WI38 (cell line): ENCODE measurements at regions not wholly inside any gene's neighbourhood (a gene's known extent, or its start where the extent isn't known, plus 50 kb on each side); places are given as distances from the start of the nearest gene placed in this dataset.

Experiments used
- H3K4me3 ChIP-seq: 2 replicates; pipeline ENCODE4 v1.5.1; 2011; ENCODE audit warnings: low read depth, mild to moderate bottlenecking, control low read depth, low read length
- TF ChIP-seq, protein P1 (sequence below): IDR thresholded peaks from 2 replicates; pipeline ENCODE4 v1.5.1; 2012; ENCODE audit warnings: low read depth, mild to moderate bottlenecking, control low read depth, low read length

DNA sequence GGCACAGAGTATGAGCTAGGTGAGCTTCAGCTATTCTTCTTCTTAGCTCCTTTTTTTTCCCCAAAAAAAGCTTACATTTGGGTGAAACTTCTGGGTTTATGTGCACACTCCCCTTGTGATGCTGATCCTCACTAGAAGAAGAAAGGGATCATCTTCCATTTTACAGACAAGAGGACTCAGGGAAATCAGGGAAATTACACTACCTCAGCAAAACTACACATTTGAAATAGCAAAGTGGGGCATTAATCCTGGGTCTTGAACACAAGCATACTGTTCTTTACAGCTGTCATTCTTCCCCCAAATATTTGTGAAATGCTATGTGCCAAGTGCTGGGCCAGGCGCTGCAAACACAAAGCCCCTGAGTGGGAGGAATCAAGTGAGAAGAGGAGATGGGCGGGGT, 68.6 kb upstream of the NFIL3 start:
- TF ChIP-seq, protein P1, sequence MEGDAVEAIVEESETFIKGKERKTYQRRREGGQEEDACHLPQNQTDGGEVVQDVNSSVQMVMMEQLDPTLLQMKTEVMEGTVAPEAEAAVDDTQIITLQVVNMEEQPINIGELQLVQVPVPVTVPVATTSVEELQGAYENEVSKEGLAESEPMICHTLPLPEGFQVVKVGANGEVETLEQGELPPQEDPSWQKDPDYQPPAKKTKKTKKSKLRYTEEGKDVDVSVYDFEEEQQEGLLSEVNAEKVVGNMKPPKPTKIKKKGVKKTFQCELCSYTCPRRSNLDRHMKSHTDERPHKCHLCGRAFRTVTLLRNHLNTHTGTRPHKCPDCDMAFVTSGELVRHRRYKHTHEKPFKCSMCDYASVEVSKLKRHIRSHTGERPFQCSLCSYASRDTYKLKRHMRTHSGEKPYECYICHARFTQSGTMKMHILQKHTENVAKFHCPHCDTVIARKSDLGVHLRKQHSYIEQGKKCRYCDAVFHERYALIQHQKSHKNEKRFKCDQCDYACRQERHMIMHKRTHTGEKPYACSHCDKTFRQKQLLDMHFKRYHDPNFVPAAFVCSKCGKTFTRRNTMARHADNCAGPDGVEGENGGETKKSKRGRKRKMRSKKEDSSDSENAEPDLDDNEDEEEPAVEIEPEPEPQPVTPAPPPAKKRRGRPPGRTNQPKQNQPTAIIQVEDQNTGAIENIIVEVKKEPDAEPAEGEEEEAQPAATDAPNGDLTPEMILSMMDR: no peak
- no peak overlapping the region for H3K4me3 ChIP-seq

DNA sequence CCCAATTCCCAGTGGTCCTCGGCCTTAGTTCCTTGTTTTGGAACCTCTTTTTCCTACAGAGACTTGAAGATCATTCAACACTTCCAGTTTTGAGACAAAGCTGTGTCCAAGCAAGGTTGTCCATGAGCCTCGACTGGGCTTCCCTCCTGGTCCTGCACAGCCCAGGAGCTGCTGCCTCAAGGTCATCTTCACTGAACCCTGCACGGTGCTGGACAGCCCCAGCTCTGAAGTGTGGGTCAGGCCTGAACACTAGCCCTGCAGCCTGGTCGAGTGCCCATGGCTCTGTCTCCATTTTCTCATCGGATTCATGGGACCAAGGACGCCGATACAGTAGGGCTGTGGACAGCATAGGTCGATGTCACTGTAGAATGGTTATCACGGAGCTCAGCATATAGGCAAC, 68.0 kb upstream of the NFIL3 start:
- TF ChIP-seq, protein P1: no peak
- H3K4me3 ChIP-seq: no peak overlapping the region

DNA sequence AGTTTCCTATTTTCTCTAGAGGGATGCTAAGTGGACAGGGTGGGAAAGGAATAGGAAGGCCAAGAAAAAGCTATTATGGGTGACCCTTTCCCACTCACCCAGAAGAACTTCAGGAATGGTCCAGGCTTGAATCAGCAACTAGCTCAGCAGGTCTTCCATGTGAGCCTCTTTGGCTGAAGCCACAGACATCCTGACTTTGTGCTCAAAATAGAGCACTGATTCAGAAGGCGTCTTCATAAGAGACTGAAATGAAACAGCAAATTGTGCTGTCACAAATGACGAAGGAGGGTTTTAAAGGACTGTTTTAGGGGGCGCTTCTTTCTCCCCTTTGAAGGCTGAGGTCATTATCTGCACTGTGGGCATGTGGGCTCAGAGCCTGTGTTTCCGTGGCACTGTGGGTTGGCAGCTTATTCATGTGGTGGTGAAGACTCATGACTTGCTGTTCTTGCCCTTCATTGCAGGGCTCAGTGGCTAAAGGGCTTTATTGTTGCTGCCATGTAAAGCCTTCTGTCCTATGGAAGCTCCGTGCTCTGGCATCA, 65.8 kb upstream of the NFIL3 start:
- no peak overlapping the region for H3K4me3 ChIP-seq
- TF ChIP-seq, protein P1: no peak

DNA sequence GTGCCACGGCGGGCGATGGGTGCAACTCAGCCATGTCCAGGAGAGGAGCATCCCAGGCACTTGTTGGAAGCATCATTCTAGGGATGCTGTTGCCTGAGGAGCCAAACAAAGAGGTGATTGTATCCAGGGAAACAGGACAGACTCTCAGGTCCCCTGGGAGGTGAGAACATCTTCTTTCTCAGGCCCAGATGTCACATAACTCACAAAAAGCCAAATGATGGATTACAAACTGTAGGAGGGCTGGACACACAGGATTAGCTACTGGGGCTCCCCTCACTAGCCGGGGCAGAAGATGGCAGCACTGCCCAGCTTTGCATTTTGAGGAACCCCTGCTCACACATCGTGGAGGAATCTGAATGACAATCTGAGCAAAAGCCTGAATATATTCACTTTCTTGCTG, 64.7 kb upstream of the NFIL3 start:
- H3K4me3 ChIP-seq: no peak overlapping the region
- TF ChIP-seq, protein P1: no peak

DNA sequence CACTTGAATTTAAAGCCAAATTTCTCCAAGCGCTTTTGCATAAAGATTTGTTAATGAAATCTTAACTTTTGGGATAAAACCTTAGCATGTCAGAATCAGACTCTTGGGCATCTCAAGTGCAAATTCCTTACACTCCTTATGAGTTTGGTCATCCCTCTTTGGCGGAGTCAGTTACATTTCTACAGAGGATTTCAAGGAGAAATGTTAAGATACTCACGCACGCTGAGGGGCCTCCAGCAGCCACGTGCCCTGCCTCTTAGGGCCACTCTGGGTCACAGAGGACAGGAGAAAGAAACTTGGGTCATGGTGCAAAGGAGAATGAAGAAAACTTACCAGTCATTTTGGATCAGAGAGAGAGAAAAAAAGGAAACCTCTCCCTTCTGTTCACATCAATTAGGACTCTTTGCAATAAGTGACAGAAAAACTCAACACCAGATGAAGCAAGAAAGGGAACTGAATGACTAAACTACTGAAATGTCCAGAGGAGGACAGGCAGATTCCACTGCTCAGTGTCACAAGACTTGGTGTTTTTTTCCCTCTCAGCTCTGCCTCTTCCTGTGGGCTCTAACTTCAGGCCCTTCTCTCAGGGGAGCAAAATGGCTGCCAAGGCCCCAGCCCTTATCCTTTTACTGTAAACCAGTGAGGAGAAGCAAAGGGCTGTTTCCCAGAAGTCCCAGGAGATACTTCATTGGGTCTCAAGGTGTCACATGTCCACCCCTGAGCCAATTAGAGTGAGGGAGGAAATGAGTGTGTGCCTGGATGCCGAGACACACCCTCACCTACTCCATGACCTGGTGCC, 63.3 kb upstream of the NFIL3 start:
- no peak overlapping the region for H3K4me3 ChIP-seq
- TF ChIP-seq, protein P1: no peak

DNA sequence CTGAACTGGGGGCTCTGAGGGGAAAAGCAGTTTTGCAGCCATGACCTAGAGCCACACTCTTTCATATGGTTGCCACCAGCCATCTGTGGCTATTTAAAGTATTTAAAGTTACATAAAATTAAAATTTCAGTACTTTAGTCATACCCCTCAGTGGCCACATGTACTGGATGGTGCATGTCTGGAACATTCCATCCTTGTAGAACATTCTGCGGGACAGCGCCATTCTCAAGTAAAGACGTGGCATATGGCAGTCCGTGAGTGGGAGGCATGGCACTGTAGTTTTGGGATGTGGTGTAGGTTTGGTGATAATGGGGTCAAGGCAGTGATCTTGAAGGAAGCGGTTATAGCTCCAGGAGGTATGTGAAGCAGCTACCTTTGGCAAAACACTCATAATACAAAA, 61.4 kb upstream of the NFIL3 start:
- no peak overlapping the region for H3K4me3 ChIP-seq
- TF ChIP-seq, protein P1: no peak

DNA sequence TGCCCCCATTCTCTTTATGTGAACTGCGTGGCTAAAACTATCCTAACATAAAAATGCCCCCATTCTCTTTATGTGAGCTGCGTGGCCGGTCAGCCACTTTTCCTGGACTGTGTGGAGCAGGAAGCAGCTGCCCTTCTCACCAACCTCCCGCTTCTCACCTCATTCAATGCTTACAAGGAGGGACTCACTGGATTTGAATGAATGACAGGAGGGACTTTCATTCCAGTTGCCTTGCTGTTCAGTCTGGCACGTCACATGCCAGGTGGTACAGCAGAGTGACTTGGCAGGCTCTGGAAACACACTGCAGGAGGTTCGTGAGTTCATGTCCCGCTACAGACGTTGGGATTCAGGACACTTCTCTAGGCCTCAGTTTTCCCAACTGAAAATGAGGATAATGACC, 60.2 kb upstream of the NFIL3 start:
- no peak overlapping the region for H3K4me3 ChIP-seq

More for the DNA sequence above, 60.2 kb upstream of the NFIL3 start:
- TF ChIP-seq, protein P1: no peak
